GM18508 (cell line): ENCODE measurements at regions not wholly inside any gene's neighbourhood (a gene's known extent, or its start where the extent isn't known, plus 50 kb on each side); places are given as distances from the start of the nearest gene placed in this dataset.

ENCODE experiments used
- ATAC-seq: cut with Tn5 transposase; IDR thresholded peaks from one replicate; pipeline ENCODE4 v1.9.1; 2021; ENCODE audit warnings: moderate number of reproducible peaks; ENCODE audit not compliant: insufficient read depth, unreplicated experiment

- ATAC-seq = no peak
Measured at GRCh38 chr2:107195631-107196030, 309.7 kb upstream of the ST6GAL2 start.

DNA sequence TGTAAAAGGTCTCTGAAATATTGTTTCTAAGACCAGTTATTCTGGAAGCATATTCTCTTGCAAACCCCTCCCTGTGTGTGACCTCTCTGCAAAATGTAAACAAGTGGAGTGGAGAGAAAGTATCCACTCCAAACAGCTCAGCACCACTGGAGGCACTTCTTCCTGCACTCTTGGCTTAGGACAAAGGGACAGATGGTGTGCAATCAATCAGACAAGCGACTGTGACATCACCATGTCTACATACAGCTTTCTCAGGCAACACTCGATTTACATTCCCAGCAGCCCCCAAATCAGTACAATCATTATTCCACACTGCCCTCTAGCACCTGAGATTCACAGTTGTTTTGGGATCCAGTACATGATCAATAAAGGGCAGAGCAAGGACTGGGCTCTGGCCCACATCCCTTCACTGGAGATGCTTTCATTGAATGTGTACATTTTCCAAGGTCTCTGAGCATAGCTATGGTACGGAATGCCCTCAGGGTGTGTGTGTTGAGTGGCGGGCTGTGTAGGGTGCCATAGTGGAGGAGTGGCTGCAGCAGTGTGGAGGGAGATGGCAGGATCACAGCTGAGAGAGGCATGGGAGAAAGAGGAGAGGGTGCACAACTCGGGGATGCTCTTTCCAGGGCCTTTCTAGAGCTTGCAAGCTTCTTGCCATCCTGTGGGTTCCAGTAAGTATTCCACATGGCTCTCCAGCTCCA, 311.8 kb upstream of the ST6GAL2 start:
- no peak for ATAC-seq

DNA sequence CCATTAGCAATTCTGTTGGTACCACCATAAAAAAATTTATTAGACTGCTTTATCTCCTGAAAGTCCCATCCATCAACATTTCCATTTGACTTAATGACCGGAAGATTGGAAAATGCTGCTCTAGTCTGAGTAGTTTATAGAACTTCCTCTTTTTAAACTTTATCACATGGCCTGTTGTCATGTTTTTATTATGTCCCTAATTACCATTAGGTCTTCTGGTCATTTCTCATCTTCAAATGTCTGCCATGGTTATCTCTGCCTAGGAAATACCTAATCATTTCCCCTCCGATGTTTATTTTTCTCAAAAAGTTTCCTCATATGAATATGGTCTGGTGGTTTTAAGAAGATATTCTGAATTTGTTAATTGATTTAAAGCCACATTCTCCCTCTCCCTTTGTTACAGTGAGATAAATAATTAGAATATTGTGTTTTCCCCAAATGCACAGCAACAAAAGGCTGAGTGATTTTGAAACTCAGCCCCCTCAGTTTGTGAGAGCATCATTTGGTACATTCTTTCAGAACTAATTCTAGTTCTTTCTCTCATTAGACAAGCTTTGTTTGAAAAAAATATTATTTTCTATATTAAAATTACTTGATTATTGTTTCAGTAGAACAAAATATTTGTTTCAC, 317.1 kb upstream of the ST6GAL2 start:
- no peak for ATAC-seq

DNA sequence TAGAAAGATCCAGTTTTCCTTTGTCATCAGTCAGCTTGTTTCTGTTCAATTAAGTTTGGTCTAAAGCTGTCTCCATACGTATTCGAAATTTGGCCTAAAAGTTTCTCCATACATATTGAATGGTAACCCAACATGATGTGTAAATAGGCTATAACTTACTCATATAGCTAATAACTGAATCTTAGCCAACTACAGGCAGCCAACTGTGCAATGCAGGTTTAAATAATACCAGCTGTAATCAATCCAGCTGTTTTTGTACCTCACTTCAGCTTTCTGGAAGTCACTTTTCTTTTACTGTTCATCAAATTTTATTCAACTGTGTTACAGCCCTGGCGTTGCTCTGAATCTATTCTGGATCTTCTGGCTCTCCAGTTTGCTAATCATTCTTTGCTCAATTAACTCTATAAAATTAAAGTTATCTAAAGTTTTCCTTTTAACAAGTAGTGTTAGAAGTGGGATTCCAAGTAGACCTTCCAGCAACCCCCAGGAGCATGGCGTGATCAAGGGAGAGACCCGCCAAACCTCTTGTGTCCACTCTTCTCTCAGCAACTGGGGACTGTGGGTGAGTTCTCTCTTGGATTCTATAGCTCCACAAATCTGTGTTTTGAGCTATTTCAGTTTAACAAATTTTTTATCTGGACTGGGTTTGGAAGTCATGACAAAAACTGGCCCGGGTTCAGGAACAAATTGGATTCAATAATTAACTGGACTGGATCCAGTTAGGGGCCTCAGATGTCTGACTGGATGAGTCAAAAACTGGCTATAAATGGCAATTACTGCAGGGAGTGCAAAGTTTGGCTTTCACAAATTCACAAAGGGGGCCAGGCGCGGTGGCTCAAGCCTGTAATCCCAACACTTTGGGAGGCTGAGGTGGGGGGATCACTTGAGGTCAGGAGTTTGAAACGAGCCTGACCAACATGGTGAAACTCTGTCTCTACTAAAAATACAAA, 329.7 kb upstream of the ST6GAL2 start:
- no peak for ATAC-seq

GRCh38 chr2:107218208-107218607, 332.2 kb upstream of the ST6GAL2 start:
- ATAC-seq = no peak

DNA sequence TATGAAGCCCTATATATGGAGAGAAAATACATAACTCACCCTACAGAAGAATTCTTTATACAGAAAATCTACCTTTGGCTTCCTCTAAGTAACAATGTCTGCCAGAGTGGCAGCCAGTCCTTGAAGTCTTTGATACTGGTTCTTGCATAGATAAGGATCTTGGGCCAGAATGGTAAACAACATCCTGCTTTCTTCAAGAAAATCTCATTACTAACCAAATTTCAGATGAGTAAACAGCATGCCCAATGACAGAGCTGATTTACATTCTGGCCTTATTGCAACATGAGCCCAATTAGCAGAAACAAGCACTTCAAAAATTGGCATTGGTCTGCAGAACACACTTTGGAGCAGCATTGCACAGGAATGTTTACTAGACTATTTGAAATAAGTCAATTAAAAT, 336.5 kb upstream of the ST6GAL2 start:
- ATAC-seq = no peak

DNA sequence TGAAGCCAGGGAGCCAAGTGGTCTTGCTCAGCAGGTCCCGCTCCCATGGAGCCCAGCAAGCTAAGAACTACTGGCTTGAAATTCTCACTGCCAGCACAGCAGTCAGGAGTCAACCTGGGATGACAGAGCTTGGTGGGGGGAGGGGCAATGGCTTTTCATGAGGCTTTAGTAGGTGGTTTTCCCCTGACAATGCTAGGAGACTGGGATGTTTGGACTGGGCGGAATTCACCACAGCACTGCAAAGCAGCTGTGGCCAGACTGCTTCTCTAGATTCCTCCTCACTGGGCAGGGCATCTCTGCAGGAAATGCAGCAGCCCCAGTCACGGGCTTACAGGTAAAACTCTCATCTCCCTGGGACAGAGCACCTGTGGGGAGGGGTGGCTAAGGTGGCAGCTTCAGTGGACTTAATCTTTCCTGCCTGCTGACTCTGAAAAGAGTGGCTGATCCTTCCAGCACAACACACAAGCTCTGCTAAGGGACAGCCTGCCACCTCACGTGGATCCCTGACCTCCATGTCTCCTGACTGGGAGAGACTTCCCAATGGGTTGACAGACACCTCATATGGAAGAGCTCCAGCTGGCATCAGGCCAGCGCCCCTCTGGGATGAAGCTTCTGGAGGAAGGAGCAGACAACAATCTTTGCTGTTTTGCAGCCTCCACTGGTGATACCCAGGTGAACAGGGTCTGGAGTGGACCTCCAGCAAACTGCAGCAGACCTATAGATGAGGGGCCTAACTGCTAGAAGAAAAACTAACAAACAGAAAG, 349.7 kb upstream of the ST6GAL2 start:
- no peak for ATAC-seq

DNA sequence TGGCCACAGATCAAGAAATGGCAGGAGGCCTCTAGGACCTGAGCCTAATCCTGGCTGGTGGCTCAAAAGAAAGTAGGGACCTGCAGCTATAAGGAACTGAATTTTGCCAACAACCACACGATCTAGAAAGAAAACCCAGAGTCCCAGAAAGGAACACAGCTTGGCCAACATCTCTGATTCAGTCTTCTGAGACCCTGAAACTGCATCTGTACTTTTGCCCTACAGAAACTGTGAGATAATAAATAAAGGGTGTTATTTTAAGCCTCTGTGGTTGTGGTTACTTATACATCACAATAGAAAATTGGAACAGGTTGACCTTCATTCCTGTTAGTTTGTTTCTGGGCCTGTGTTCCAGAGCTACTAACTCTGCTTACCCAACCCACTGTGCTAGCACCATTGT, 356.8 kb upstream of the ST6GAL2 start:
- no peak for ATAC-seq

GRCh38 chr2:107248932-107249331, 363.0 kb upstream of the ST6GAL2 start:
- no peak for ATAC-seq

DNA sequence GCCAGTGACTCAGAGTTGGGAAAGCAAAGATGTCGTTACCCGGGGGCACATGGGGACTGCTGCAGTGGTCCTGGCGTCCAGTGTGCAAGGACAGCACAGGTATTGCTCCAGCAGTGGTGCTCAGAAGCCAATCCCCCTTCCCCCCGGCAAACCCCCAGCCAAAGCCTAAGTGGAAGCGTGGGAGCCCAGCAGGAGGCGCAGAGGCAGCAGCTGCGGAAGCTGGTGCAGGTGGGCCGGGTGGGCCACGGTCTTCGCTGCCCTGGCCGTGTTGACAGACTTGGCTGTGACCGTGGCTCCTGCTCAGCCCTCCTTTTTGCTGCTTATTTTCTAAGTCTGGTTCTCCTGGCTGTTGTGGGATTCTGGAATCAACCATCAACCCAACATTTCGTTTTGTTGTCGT, 369.8 kb upstream of the ST6GAL2 start:
- ATAC-seq = no peak

- ATAC-seq = no peak
Measured at GRCh38 chr2:107258531-107259407, 372.8 kb upstream of the ST6GAL2 start.

DNA sequence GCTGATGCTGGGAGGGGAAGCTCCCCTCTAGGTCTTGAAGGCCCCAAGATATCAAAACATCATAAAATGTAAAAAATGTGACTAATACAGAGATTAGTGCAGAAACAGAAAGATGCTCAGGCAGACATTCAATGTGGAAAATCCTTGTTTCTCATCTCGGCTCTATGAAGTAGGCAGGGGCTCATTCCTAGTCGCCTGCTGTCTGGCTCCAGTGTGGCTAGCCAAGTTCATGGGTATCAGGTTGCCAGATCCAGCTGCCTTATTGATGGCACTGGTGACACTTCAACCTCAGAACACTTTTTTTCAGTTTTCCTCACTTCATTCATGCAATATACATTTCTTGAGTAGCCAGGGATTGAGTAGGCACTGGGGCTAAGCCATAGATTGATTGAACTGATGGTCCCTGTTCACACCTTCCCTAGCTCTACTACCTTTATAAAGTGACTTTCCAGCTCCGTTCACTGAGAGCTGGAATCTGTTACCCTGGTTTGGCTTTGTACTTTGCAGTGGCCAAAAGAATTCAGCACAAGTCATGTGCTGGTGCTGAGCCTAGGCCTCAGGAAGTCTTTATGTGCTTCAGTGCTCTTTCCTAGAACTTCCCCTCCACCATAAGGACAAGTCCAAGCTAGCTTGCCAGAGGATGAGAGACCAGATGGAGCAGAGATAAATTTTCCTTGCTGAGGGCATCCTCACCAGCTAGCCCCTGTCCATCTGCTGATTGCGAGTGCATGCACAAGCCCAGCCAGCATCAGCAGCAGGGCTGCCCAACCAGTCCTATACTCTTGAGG, 373.6 kb upstream of the ST6GAL2 start:
- no peak for ATAC-seq

GRCh38 chr2:107263628-107264027, 377.7 kb upstream of the ST6GAL2 start:
- ATAC-seq = no peak

DNA sequence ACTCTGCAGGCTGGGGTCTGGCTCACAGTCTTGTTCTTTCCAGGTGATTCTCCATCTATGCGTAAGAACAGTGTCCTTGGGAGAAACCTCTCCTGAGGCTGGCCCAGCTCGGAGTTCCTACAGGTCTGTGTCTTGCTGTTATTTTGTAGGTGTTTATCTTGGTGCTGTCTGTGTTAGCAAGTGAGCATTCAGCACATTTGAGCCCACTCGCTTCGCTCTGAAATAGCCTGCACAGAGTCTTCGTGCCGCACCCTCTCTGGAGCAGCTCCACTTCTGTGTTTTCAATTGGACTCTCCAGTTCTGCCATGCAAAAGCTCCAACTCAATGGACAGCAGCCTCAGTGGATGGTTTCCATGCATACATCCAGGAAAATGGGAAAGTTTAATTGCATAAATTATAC, 378.2 kb upstream of the ST6GAL2 start:
- no peak for ATAC-seq

DNA sequence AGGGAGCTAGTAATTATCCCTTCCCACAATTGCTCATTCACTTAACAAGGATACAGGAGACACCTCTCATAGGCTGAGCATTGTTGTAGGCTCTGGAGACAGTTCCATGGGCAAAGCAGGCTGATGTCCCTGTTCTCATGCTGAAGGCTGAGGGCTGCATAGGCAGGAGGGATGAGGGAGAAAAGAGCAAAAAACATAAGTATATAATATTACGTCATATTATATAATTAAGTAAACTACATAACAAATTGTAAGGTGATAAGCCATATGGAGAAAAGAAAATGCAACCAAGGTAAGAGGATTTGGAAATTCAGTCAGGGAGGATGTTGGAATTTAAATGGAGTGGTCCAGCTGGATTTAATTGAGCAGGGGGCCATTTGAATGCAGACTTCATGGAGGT, 380.6 kb upstream of the ST6GAL2 start:
- ATAC-seq = no peak

DNA sequence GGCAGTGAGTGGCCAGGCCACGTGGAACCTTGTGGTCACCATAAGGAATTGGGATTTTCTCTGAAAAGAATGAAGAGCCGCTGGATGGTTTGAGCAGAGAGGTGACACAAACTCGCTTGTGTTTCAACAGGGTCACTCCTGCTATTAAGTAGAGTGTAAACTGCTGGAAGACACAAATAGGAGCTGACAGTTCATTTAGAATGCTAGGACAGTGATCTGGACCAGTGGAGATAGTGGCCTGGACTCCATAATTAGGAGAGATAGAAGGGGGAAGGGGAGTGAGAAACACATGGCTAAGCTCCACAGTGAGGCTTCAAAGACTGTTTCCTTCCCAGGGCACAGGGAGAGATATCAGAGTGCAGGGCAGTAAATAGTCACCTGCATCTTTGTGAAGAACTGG, 381.1 kb upstream of the ST6GAL2 start:
- ATAC-seq = no peak

GRCh38 chr2:107276034-107276433, 390.1 kb upstream of the ST6GAL2 start:
- no peak for ATAC-seq

- no peak for ATAC-seq
Measured at GRCh38 chr2:107278672-107279071, 392.7 kb upstream of the ST6GAL2 start.

DNA sequence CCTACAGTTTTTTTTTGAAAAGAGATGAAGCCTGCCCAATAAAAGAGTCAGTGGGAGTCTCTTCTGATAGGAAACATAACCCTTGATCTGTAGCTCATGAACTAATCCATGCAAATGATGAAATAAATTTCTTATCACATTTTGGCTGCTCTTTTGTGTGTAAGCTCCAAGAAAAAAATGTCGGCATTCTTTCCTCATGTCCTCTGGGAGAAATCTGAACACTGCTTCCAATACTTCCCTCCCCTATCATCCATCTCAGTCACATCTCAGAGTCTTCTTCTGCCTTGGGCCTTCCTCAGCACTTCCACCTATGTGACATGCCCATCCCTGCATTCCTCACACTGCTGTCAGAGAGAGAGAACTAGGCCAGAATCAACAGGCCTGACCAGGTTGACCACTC, 395.7 kb upstream of the ST6GAL2 start:
- ATAC-seq = no peak
